Natural killer cell (primary cell): ENCODE measurements at regions not wholly inside any gene's neighbourhood (a gene's known extent, or its start where the extent isn't known, plus 50 kb on each side); places are given as distances from the start of the nearest gene placed in this dataset.

Source experiments
- ATAC-seq, 3 donors: fragments of 150-1000 bp in 2 of 3; fragments of 200-7000 bp in 1 of 3; cut with Tn5 transposase; 1 replicate in 1 of 3; 2 replicates in 2 of 3; pipeline ENCODE4 v1.10.0; 2021; ENCODE audit warnings: mild to moderate bottlenecking in 2 of 3, moderate library complexity in 2 of 3
- DNase-seq, 2 donors: peaks; one replicate each; pipeline versions ENCODE4 v3.0.0 to v3.0.0-alpha.2; 2013 to 2021; ENCODE audit warnings: mixed read lengths in 1 of 2
- H3K27ac ChIP-seq: one replicate; pipeline ENCODE4 v1.5.1; 2013; ENCODE audit warnings: mild to moderate bottlenecking, low read length
- H3K27me3 ChIP-seq: one replicate; pipeline ENCODE4 v1.6.1; 2013; ENCODE audit warnings: low read length; ENCODE audit not compliant: control insufficient read depth, insufficient read depth
- H3K36me3 ChIP-seq: one replicate; pipeline ENCODE4 v1.6.1; 2013; ENCODE audit warnings: low read length; ENCODE audit not compliant: control insufficient read depth, insufficient read depth
- H3K4me1 ChIP-seq: one replicate; pipeline ENCODE4 v1.6.1; 2013; ENCODE audit warnings: low read length; ENCODE audit not compliant: control insufficient read depth, insufficient read depth
- H3K4me3 ChIP-seq: one replicate; pipeline ENCODE4 v1.5.1; 2013; ENCODE audit warnings: low read length
- H3K9me3 ChIP-seq: one replicate; pipeline ENCODE4 v1.6.1; 2013; ENCODE audit warnings: low read length; ENCODE audit not compliant: control insufficient read depth, insufficient read depth
- H3K27ac Mint-ChIP-seq, 2 donors: one replicate each; pipeline ENCODE4 v1.8.0; 2022; ENCODE audit warnings: mild to moderate bottlenecking in 2 of 2, mixed read lengths in 2 of 2, moderate library complexity in 1 of 2
- H3K27me3 Mint-ChIP-seq, 2 donors: one replicate each; pipeline ENCODE4 v1.8.0; 2022; ENCODE audit warnings: low read depth in 2 of 2, mixed read lengths in 2 of 2
- H3K36me3 Mint-ChIP-seq: one replicate; pipeline ENCODE4 v1.8.0; 2022; ENCODE audit warnings: mixed read lengths
- H3K4me1 Mint-ChIP-seq, 2 donors: one replicate each; pipeline ENCODE4 v1.8.0; 2022; ENCODE audit warnings: mixed read lengths in 2 of 2
- H3K4me3 Mint-ChIP-seq: one replicate; pipeline ENCODE4 v1.8.0; 2022; ENCODE audit warnings: mild to moderate bottlenecking, moderate library complexity, mixed read lengths
- H3K9me3 Mint-ChIP-seq, 2 donors: one replicate each; pipeline ENCODE4 v1.8.0; 2022; ENCODE audit warnings: mixed read lengths in 2 of 2
- WGBS: methylation state at CpG from one replicate; pipeline ENCODE4 v1.1.7; 2013; ENCODE audit warnings: missing lambda C conversion rate; ENCODE audit not compliant: insufficient coverage; 5-methylcytosine and 5-hydroxymethylcytosine counted together
- intact Hi-C: fragments of 100-400 bp; cut with micrococcal nuclease; formaldehyde crosslinking; loops from one replicate; pipeline ENCODE4 v1.14.2; 2022
- TF ChIP-seq, protein P1 (sequence below): fragments of 200-600 bp; IDR thresholded peaks from one replicate; pipeline ENCODE4 v1.8.0; 2022; ENCODE audit warnings: antibody characterized with exemption

- H3K4me3 ChIP-seq: no peak overlapping the region
- peaks cover 0 to 6% of the 10 kb centered on the region in 2 donors for H3K4me1 Mint-ChIP-seq
- no peak overlapping the region for H3K4me3 Mint-ChIP-seq
- no peaks in the 10 kb centered on the region for H3K4me1 ChIP-seq
- DNase-seq (no peak), ATAC-seq (no peak)
- H3K27ac ChIP-seq: no peak overlapping the region
- H3K36me3 Mint-ChIP-seq: no peaks in the 10 kb centered on the region
- H3K27me3 Mint-ChIP-seq: no peaks in the 10 kb centered on the region
- peaks cover 5 to 7% of the 10 kb centered on the region in 2 donors for H3K9me3 Mint-ChIP-seq
- no peaks in the 10 kb centered on the region for H3K36me3 ChIP-seq
- TF ChIP-seq, protein P1, sequence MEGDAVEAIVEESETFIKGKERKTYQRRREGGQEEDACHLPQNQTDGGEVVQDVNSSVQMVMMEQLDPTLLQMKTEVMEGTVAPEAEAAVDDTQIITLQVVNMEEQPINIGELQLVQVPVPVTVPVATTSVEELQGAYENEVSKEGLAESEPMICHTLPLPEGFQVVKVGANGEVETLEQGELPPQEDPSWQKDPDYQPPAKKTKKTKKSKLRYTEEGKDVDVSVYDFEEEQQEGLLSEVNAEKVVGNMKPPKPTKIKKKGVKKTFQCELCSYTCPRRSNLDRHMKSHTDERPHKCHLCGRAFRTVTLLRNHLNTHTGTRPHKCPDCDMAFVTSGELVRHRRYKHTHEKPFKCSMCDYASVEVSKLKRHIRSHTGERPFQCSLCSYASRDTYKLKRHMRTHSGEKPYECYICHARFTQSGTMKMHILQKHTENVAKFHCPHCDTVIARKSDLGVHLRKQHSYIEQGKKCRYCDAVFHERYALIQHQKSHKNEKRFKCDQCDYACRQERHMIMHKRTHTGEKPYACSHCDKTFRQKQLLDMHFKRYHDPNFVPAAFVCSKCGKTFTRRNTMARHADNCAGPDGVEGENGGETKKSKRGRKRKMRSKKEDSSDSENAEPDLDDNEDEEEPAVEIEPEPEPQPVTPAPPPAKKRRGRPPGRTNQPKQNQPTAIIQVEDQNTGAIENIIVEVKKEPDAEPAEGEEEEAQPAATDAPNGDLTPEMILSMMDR: no peak
- no peak overlapping the region for H3K27ac Mint-ChIP-seq
- 4% methylated on average over 1 of the region's 1 CpG for WGBS
- H3K9me3 ChIP-seq: peaks cover 8% of the 10 kb centered on the region
- no peaks in the 10 kb centered on the region for H3K27me3 ChIP-seq
- intact Hi-C loops: no loop called here
Observed at GRCh38 chr2:123770996-123771720, 253.9 kb upstream of the CNTNAP5 start.

- intact Hi-C loops: no loop called here
Observed at GRCh38 chr2:123771928-123772632, 253.0 kb upstream of the CNTNAP5 start.

DNA sequence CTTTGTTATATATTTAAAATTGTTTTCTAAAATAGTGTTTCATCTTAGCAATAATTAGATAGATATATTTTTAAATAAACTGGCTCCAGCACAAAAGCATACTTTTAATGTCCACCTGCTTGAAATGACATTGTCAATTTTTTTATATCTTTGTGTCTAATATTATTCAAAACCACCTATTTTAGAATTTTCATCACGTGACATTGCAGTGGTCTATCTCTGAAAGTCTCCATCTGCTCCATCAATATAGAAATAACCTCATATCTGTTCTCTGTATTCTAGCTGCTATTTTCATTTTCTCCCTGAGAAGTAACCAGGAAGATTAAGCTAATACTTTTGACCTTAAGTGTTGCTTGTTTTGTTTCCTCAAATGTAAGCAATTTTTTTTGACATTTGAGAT lies 248.0 kb upstream of the CNTNAP5 start:
- no peak overlapping the region for H3K27ac ChIP-seq
- TF ChIP-seq, protein P1: no peak
- DNase-seq (no peak), ATAC-seq (no peak)
- Mint-ChIP-seq H3K4me3 (no peak overlapping the region), H3K9me3 (peaks cover 6 to 7% of the 10 kb centered on the region in 2 donors), H3K27ac (no peak overlapping the region), H3K36me3 (no peaks in the 10 kb centered on the region), H3K4me1 (peaks cover 0 to under 1% of the 10 kb centered on the region in 2 donors), H3K27me3 (no peaks in the 10 kb centered on the region)
- intact Hi-C loops: no loop called here
- 80% methylated on average over 1 of the region's 1 CpG for WGBS
- no peaks in the 10 kb centered on the region for H3K4me1 ChIP-seq
- no peaks in the 10 kb centered on the region for H3K36me3 ChIP-seq
- H3K27me3 ChIP-seq: no peaks in the 10 kb centered on the region
- no peaks in the 10 kb centered on the region for H3K9me3 ChIP-seq
- no peak overlapping the region for H3K4me3 ChIP-seq

More at GRCh38 chr2:123771928-123772632, 253.0 kb upstream of the CNTNAP5 start:
- Histone ChIP-seq H3K27me3 (no peaks in the 10 kb centered on the region), H3K4me3 (no peak overlapping the region), H3K4me1 (no peaks in the 10 kb centered on the region), H3K36me3 (no peaks in the 10 kb centered on the region), H3K9me3 (peaks cover 3% of the 10 kb centered on the region), H3K27ac (no peak overlapping the region)
- no peaks in the 10 kb centered on the region for H3K36me3 Mint-ChIP-seq
- H3K27ac Mint-ChIP-seq: no peak overlapping the region
- TF ChIP-seq, protein P1: no peak
- H3K9me3 Mint-ChIP-seq: peaks cover 5 to 7% of the 10 kb centered on the region in 2 donors
- DNase-seq: no peak
- no peaks in the 10 kb centered on the region for H3K27me3 Mint-ChIP-seq
- no peak overlapping the region for H3K4me3 Mint-ChIP-seq
- ATAC-seq: no peak
- WGBS: no CpG with 5 or more reads among the region's 2 CpGs
- peaks cover 0 to 6% of the 10 kb centered on the region in 2 donors for H3K4me1 Mint-ChIP-seq
